Small intestine (tissue), 7 donors: ENCODE measurements at regions not wholly inside any gene's neighbourhood (a gene's known extent, or its start where the extent isn't known, plus 50 kb on each side); places are given as distances from the start of the nearest gene placed in this dataset.

Experiments used
- DNase-seq, 2 donors: peaks; one replicate each; pipeline versions ENCODE4 v3.0.0 to v3.0.0-alpha.2; 2013
- FAIRE-seq: peaks from 2 replicates; lab custom pipeline; 2012; peaks lifted over from hg19 to GRCh38; lab: Jason Lieb, UNC
- H3K27ac ChIP-seq, 3 donors: one replicate each; pipeline ENCODE4 v1.5.1; 2013; ENCODE audit warnings: low read length in 2 of 3, mild to moderate bottlenecking in 2 of 3, control low read depth in 1 of 3, inconsistent platforms in 1 of 3, low read depth in 1 of 3, moderate library complexity in 1 of 3
- H3K27me3 ChIP-seq, 3 donors: one replicate each; pipeline ENCODE4 v1.6.1; 2013; ENCODE audit warnings: low read length in 3 of 3, inconsistent platforms in 1 of 3; ENCODE audit not compliant: control insufficient read depth in 3 of 3, insufficient read depth in 3 of 3
- H3K36me3 ChIP-seq, 3 donors: one replicate each; pipeline ENCODE4 v1.6.1; 2013; ENCODE audit warnings: low read length in 3 of 3, inconsistent platforms in 1 of 3, low read depth in 1 of 3, mild to moderate bottlenecking in 1 of 3, moderate library complexity in 1 of 3; ENCODE audit not compliant: control insufficient read depth in 3 of 3, insufficient read depth in 2 of 3
- H3K4me1 ChIP-seq, 3 donors: one replicate each; pipeline ENCODE4 v1.6.1; 2013; ENCODE audit warnings: low read length in 2 of 3, inconsistent platforms in 1 of 3, low read depth in 1 of 3, mild to moderate bottlenecking in 1 of 3, moderate library complexity in 1 of 3; ENCODE audit not compliant: control insufficient read depth in 3 of 3, insufficient read depth in 2 of 3
- H3K4me3 ChIP-seq, 3 donors: one replicate each; pipeline ENCODE4 v1.5.1; 2013; ENCODE audit warnings: low read length in 3 of 3, control low read depth in 1 of 3, inconsistent platforms in 1 of 3, low read depth in 1 of 3, mild to moderate bottlenecking in 1 of 3, moderate library complexity in 1 of 3
- H3K9me3 ChIP-seq, 2 donors: one replicate each; pipeline ENCODE4 v1.6.1; 2013; ENCODE audit warnings: low read depth in 1 of 2, low read length in 1 of 2; ENCODE audit not compliant: control insufficient read depth in 2 of 2, insufficient read depth in 1 of 2
- WGBS, 3 donors: extraction: QIAGEN DNeasy Blood & Tissue Kit; methylation state at CpG; one replicate each; pipeline ENCODE4 v1.1.7; 2013; 5-methylcytosine and 5-hydroxymethylcytosine counted together
- donor health status: healthy with polysubstance abuse.
- donor health status: control.
- donor health status: control.
- donor health status: Bipolar disorder and iron deficiency.
- donor health status: healthy.

GRCh38 chr1:10961300-10961833, 51.1 kb upstream of the TARDBP start:
- DNase-seq (no peak), FAIRE-seq (no peak)
- WGBS, 3 donors, result 52 to 68% (median 55%) methylated on average over 13 of the region's 13 CpGs
- peaks cover 0 to 9% (median 0%) of the 10 kb centered on the region in 3 donors for H3K4me1 ChIP-seq
- H3K4me3 ChIP-seq, result no peak overlapping the region
- H3K27me3 ChIP-seq, result no peaks in the 10 kb centered on the region
- H3K9me3 ChIP-seq, result no peaks in the 10 kb centered on the region
- no peaks in the 10 kb centered on the region for H3K36me3 ChIP-seq
- H3K27ac ChIP-seq, result no peak overlapping the region

GRCh38 chr1:10962483-10962882, 50.0 kb upstream of the TARDBP start:
- WGBS, 3 donors, result 11 to 67% (median 33%) methylated on average over 4 of the region's 4 CpGs
- H3K36me3 ChIP-seq, result no peaks in the 10 kb centered on the region
- peak in 1 of 2 donors; percentile 40 for DNase-seq

More at GRCh38 chr1:10962483-10962882, 50.0 kb upstream of the TARDBP start:
- FAIRE-seq, result no peak
- Histone ChIP-seq H3K27me3 (no peaks in the 10 kb centered on the region), H3K9me3 (no peaks in the 10 kb centered on the region), H3K27ac (no peak overlapping the region), H3K4me1 (peaks cover 0 to 9% (median 0%) of the 10 kb centered on the region in 3 donors), H3K4me3 (no peak overlapping the region)
